Panc1 (cell line): ENCODE measurements at regions not wholly inside any gene's neighbourhood (a gene's known extent, or its start where the extent isn't known, plus 50 kb on each side); places are given as distances from the start of the nearest gene placed in this dataset.

Experiments used
- CTCF ChIP-seq: fragments of 450-650 bp; IDR thresholded peaks from 2 replicates; pipeline ENCODE4 v1.5.1; 2017; ENCODE audit warnings: mild to moderate bottlenecking
- REST ChIP-seq, 2 experiments: IDR thresholded peaks; 2 replicates each; pipeline ENCODE4 v1.6.1; 2011 to 2012; ENCODE audit warnings: low read depth in 2 of 2, control low read depth in 1 of 2, low read length in 1 of 2, mild to moderate bottlenecking in 1 of 2, moderate library complexity in 1 of 2; ENCODE audit not compliant: insufficient read depth in 1 of 2
- SIN3A ChIP-seq: IDR thresholded peaks from 2 replicates; pipeline ENCODE4 v1.6.1; 2012; ENCODE audit warnings: low read depth, mild to moderate bottlenecking, low read length, moderate library complexity, borderline replicate concordance; ENCODE audit not compliant: insufficient read depth

DNA sequence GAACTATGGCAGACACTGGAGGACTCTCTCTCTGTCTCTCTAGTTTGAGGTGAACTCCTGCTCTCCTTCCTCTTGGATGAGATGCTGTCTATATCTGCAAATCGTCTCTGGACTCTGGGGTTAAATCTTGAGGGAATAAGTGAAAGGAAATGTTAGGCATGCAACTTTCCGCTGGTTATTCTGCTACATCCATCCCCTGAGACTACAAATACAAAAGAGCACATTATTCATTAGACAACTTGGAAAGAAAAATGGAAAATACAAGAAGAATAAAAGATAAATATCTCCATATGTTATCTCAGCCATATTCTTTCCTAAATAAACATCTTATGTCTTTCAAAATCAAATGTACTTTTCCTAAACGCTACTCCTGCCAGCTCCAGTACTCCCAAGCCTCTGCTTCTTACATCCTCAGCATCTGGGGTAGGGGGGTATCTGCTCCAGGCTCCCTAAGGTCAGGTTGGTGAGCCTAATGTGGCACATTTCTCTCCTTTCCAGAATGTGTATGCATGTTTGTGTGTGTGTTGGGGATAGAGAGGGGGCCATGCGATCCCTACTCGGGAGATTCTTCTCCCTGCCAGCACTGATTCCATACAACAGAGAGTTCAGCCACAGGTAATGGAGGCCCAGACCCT is 102.9 kb upstream of the FSCB start:
- TF ChIP-seq CTCF: no peak
- TF ChIP-seq REST (IDR thresholded peaks at IDR 0.05; ENCODE audit: insufficient read depth in 1 of 2, low read depth in 2 of 2, low read length in 1 of 2): no peak
- no peak for TF ChIP-seq SIN3A
